MV-4-11 (cell line): ENCODE measurements at regions not wholly inside any gene's neighbourhood (a gene's known extent, or its start where the extent isn't known, plus 50 kb on each side); places are given as distances from the start of the nearest gene placed in this dataset.

ENCODE experiments used
- DNase-seq: peaks from one replicate; lab custom pipeline; 2025; lab: John Stamatoyannopoulos, UW

DNA sequence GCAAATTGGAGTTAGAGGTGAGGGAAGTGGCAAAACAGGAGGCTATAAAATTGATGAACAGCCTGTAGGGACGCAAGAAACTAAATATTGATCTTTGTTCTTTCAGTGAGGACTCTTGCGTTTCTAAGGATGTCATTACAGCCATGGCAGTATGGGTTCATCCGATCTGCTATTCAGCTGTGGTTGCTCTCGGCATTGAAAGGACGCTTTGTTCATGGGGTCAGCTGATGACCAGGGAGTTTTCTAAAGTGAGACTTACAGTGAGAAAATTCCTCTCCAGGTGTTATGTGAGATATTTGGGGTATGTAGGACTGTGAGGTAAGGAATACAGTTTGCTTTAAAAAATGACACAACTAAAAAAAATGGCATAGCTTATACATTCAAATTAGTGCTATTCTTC lies 52.7 kb upstream of the PELI1 start:
- DNase-seq: no peak

DNA sequence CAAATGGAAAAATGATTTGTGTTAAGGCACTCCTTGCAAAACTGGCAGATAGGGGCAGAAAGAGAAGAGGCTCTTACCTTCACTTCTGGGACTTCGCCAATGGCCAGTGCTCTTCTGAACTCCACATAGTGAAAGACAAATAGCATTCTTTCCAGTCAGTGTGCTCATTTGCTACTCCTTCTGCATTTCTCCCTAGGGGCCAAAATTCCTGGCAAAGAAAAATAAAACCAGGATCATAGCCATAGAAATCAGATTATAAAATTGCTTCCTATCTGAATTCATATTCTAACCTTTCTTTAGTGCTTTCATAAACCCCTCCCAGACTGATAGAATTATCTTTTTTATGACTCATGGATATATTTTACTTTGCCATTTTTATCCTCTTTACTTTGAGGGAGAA lies 56.9 kb upstream of the PELI1 start:
- no peak for DNase-seq

DNA sequence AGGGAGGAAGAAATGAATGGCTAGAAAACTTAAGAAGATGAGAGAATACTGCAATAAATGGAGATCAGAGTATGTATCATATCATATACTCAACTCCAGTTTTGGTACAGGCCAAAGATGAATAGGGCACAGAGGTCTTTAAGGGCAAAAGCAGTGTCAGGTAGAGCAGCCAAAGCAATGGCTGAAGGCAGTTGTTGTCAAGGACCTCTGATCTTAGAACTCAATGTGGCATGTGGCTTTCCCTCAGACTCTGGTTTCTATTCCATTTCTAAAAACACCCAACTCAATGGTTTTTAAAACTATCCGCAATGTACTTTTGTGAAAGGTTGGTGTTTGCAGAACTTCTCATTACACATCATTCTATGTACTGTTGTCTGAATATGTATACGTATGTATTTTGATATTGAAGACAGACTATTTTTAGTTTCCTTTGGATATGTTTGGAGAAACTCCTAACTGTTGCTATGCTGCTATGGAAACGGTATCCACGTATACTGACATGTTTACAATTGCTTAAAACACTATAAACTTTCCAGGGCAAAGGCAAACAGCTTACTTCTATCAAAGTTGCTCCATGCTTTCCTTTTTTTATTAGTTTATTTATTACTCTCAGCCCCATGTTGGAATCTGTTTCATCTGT lies 58.1 kb upstream of the PELI1 start:
- no peak for DNase-seq

GRCh38 chr2:64203131-64203857 lies 59.1 kb upstream of the PELI1 start:
- DNase-seq: no peak

DNA sequence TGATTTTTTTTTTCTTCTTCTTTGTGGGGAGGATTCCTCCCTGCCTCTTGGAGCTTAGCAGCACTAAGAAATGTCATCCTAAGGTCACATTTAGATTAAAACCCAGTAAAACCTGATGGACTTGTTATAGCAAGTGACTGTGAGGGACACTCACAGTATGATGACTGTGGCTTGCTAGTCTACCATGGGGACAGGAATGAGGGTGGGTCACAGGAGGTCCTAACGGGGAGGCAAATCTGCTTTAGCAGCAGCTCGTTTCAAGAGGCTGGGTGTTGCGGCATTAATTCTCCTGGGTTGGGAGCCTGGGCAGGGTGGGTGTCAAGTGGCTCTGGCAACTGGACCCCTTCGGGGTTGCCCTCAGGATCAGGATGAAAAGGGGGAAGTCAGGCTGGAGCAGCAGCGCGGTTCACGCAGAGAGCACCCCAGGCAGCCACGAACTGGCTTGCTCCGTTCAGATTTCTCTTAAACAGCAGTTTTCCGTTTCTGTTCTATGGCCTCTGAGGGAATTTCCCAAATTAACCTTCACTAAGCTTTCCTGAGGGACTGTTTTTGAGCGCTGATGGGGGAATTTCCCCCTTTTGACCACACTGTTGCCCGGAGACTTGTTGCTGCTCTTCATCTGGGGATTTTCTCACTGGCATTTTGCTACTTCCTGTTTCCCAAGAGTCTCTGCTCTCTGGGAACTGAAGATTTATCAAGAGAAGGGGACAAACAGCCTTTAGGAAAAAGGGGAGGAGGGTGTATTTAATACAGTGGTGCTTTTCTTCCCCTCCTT lies 59.8 kb upstream of the PELI1 start:
- peak; percentile 53 for DNase-seq

GRCh38 chr2:64204703-64205102 lies 60.5 kb upstream of the PELI1 start:
- DNase-seq: no peak

DNA sequence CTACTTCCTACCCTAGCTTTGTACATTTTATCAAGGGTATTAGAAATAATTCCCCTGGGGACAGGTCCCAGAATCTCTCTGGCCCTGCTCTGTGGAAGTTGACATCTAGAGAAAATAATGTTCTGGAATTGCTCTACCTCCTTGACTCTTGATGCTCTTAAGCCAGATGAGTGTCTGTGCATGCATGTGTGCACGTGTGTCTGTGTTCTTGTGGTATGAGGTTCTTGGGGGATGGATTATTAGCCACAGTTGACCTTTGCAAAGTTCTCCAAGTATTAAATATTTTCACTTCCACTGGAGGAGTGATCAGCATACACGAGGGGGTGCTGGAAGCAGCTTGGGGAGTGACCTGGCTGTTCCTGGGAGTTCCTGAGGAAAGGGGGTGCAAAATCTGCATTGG lies 61.2 kb upstream of the PELI1 start:
- DNase-seq: no peak

GRCh38 chr2:64207573-64207972 lies 63.4 kb upstream of the PELI1 start:
- DNase-seq: no peak

DNA sequence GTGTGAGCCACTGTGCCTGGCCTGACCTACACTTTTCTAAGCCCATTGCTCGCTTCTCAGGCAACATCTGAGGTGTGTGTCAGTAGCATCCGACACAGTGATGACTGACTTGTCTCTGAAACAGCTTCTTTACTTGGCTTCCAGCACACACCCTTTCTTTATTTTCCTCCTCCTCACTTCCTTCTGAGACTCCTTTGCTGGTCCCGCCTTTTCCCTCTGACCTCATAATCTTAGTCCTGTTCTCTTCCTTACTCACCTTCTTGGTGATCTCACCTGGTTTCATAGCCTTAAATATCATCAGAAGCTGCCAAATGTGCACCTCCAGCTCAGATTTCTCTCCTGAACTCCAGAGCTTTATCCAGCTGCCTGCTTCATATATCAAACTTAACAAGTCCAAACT lies 66.6 kb upstream of the PELI1 start:
- DNase-seq: no peak

- peak; percentile 74 for DNase-seq
These were observed 67.2 kb upstream of the PELI1 start for GRCh38 chr2:64211276-64211921.

- DNase-seq: peak; percentile 94
These were observed 68.1 kb upstream of the PELI1 start for GRCh38 chr2:64212346-64212745.

- peak; percentile 90 for DNase-seq
These were observed 68.6 kb upstream of the PELI1 start for GRCh38 chr2:64212801-64213321.

DNA sequence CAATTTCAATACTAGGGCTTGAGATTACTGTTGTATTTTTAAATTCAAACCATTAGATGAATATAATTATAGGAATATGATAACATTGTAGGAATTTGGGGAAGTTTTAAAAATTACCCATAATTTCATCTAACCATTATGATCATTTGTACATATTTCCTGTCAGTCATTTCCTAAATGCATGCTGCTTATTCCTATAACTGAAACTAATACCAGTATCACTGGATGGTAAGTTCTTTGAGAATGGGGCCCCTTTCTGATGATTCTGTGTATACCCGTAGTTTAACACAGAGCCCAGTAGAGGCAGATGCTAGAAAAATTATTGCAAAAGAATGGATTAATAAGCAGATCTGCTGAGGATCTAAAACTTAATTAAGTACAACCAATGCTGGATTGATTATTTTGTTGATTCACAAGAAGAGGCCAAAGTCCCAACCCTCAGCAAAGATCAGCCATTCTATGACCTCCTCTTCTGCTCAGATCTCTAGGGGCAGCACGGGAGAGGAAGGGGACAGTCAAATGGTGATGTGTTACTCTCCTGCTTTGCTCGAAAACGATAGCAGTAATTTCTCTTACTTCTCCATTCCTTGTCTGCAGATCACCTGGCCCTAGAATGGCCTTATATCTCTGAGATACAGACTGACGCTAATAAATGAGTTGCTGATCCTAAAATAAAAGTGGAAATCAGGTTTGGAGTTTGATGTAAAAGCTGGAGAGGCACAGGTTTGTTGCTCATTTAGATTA lies 69.5 kb upstream of the PELI1 start:
- DNase-seq: no peak

GRCh38 chr2:64214281-64215115 lies 70.3 kb upstream of the PELI1 start:
- peak; percentile 29 for DNase-seq

DNA sequence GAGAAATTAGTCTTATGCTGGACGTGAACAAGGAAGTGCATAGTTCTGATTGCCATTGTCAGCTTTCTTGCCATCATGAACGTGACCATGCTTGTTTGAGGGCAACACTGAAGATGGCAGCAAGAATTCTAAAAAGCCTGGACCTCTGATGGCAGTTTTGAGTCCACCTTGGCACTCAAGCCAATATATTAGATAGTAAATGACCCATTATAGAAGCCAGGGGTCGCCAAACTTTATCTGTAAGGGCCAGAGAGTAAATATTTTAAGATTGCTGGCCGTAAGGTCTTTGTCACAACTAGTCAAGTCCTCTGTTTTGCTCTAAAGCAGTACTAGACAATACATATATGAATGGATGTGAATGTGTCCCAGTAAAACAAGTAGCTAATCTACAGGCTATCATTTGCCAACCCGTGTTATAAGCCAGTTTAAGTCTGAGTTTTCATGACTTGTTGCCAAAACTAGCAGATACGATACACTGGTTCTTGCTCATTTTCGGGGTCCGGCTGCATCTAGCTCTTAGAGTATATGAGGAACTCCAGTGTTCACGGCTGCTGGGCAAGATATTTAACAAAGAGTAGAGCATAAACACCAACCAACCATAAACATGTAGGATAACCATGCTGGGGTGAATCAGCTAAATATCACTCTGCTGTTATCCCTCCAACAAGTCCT lies 73.1 kb upstream of the PELI1 start:
- no peak for DNase-seq

GRCh38 chr2:64218137-64218802 lies 74.0 kb upstream of the PELI1 start:
- DNase-seq: no peak

GRCh38 chr2:64219149-64219548 lies 74.9 kb upstream of the PELI1 start:
- no peak for DNase-seq

GRCh38 chr2:64220265-64220664 lies 76.0 kb upstream of the PELI1 start:
- DNase-seq: peak; percentile 60

DNA sequence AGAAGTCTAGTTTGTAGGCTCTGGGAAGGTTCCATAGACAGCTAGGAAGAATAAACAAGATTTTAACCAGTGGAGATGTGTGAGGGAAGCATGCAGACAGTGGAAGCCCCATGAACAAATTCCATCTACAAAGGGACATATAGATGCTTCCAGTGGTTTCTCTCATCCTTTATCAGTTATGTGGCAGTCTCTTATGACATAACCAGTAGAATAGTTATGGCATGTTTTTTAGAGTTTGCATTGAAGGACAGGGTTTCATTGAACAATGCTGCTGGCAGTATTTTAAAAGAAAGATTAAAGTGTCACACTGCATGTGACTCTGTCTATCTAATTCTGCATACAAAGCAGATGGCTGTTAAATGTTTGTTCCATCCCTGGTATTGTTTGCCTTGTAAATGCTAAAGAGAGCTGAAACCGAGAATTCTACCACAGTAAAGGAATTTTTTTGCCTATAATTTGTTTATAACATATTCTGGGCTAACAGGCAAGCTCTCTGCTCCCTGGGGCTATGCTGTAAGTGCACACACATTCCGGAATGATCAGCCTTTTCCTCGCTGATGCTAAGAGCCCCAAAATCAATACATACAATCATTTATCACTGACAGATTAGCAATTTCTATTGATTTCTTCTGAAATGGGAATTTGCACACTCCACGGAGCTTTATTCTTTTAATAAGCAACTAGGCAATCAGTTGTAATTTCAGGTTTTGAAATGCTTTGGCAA lies 76.8 kb upstream of the PELI1 start:
- DNase-seq: no peak
